GM23248 (cell line): ENCODE measurements at regions not wholly inside any gene's neighbourhood (a gene's known extent, or its start where the extent isn't known, plus 50 kb on each side); places are given as distances from the start of the nearest gene placed in this dataset.

ENCODE experiments used
- DNase-seq: peaks from one replicate; pipeline ENCODE4 v3.0.0-alpha.2; 2015
- H2AFZ ChIP-seq: fragments of 200-600 bp; sonication (generic); 2 replicates; pipeline ENCODE4 v1.6.1; 2016; ENCODE audit warnings: antibody characterized with exemption
- H3F3A ChIP-seq: fragments of 200-600 bp; sonication (generic); 2 replicates; pipeline ENCODE4 v1.6.1; 2016; ENCODE audit warnings: mild to moderate bottlenecking, antibody characterized with exemption, mixed run types; ENCODE audit not compliant: insufficient read depth
- H3K27ac ChIP-seq: fragments of 200-600 bp; sonication (generic); 2 replicates; pipeline ENCODE4 v1.5.1; 2016; ENCODE audit warnings: mild to moderate bottlenecking
- H3K27me3 ChIP-seq: fragments of 200-600 bp; sonication (generic); replicated peaks from 2 replicates; pipeline ENCODE4 v1.6.1; 2016; ENCODE audit warnings: mild to moderate bottlenecking; ENCODE audit not compliant: insufficient read depth
- H3K36me3 ChIP-seq: fragments of 200-600 bp; sonication (generic); 2 replicates; pipeline ENCODE4 v1.6.1; 2016; ENCODE audit warnings: low read depth, mild to moderate bottlenecking
- H3K4me1 ChIP-seq: fragments of 200-600 bp; sonication (generic); 2 replicates; pipeline ENCODE4 v1.6.1; 2016; ENCODE audit warnings: mild to moderate bottlenecking; ENCODE audit not compliant: insufficient read depth
- H3K4me2 ChIP-seq: fragments of 200-600 bp; sonication (generic); one replicate; pipeline ENCODE4 v1.6.1; 2016; ENCODE audit warnings: mild to moderate bottlenecking; ENCODE audit not compliant: unreplicated experiment
- H3K4me3 ChIP-seq: fragments of 200-600 bp; sonication (generic); 2 replicates; pipeline ENCODE4 v1.5.1; 2016; ENCODE audit warnings: mild to moderate bottlenecking
- H3K79me2 ChIP-seq: fragments of 200-600 bp; sonication (generic); 2 replicates; pipeline ENCODE4 v1.6.1; 2016; ENCODE audit warnings: mild to moderate bottlenecking; ENCODE audit not compliant: insufficient read depth
- H3K9ac ChIP-seq: fragments of 200-600 bp; sonication (generic); 2 replicates; pipeline ENCODE4 v1.6.1; 2016; ENCODE audit warnings: mild to moderate bottlenecking
- H3K9me2 ChIP-seq: fragments of 200-600 bp; sonication (generic); 2 replicates; pipeline ENCODE4 v1.6.1; 2016; ENCODE audit warnings: mixed run types, mild to moderate bottlenecking, moderate library complexity; ENCODE audit not compliant: insufficient read depth
- H3K9me3 ChIP-seq: fragments of 200-600 bp; sonication (generic); one replicate; pipeline ENCODE4 v1.6.1; 2017; ENCODE audit warnings: low read depth
- H4K20me1 ChIP-seq: fragments of 200-600 bp; sonication (generic); 2 replicates; pipeline ENCODE4 v1.6.0; 2016; ENCODE audit not compliant: insufficient read depth
- EZH2 ChIP-seq: fragments of 200-600 bp; sonication (generic); IDR thresholded peaks from 2 replicates; pipeline ENCODE4 v1.6.1; 2018; ENCODE audit warnings: antibody characterized with exemption, mild to moderate bottlenecking; ENCODE audit not compliant: insufficient read depth, poor library complexity, severe bottlenecking
- EZH2phosphoT487 ChIP-seq: fragments of 200-600 bp; sonication (generic); IDR thresholded peaks from 2 replicates; pipeline ENCODE4 v1.6.1; 2018; ENCODE audit warnings: antibody characterized with exemption, moderate library complexity, mild to moderate bottlenecking, low read depth; ENCODE audit not compliant: insufficient read depth
- WGBS, 2 experiments: methylation state at CpG; one replicate each; pipeline ENCODE4 v1.1.6; 2015 to 2017; ENCODE audit warnings: low lambda C conversion rate in 2 of 2, low coverage in 1 of 2; ENCODE audit errors: missing lambda C conversion rate in 2 of 2; 5-methylcytosine and 5-hydroxymethylcytosine counted together
- in situ Hi-C: fragments of 300-500 bp; cut with MboI; formaldehyde crosslinking; loops from 2 replicates; pipeline ENCODE4 v1.15.0; 2020

GRCh38 chr4:62487016-62487415 lies 1286.9 kb downstream of the ADGRL3 start:
- Histone ChIP-seq H4K20me1 (no peaks in the 10 kb centered on the region), H3K4me2 (no peak overlapping the region), H3F3A (no peaks in the 10 kb centered on the region), H3K9me3 (no peaks in the 10 kb centered on the region), H3K79me2 (no peaks in the 10 kb centered on the region), H3K4me3 (no peak overlapping the region), H3K4me1 (no peaks in the 10 kb centered on the region), H3K27ac (no peak overlapping the region), H3K9ac (no peak overlapping the region), H3K9me2 (no peaks in the 10 kb centered on the region), H3K27me3 (no peaks in the 10 kb centered on the region), H2AFZ (no peak overlapping the region), H3K36me3 (no peaks in the 10 kb centered on the region)
- no peak for DNase-seq
- in situ Hi-C loops: no loop called here
- TF ChIP-seq EZH2: no peak
- TF ChIP-seq EZH2phosphoT487: no peak
- WGBS, 2 experiments: 8 to 25% methylated on average over 1 of the region's 1 CpG

- no peak overlapping the region for H2AFZ ChIP-seq
- TF ChIP-seq EZH2 (no peak), EZH2phosphoT487 (no peak)
- in situ Hi-C loops: no loop called here
- no peaks in the 10 kb centered on the region for H3K4me1 ChIP-seq
- no peaks in the 10 kb centered on the region for H3K9me2 ChIP-seq
- H3K79me2 ChIP-seq: no peaks in the 10 kb centered on the region
- no peaks in the 10 kb centered on the region for H3K27me3 ChIP-seq
- H3K27ac ChIP-seq: no peak overlapping the region
- 41 to 46% methylated on average over 3 of the region's 3 CpGs for WGBS, 2 experiments
- H4K20me1 ChIP-seq: no peaks in the 10 kb centered on the region
- no peak for DNase-seq
- no peak overlapping the region for H3K4me2 ChIP-seq
- no peaks in the 10 kb centered on the region for H3K9me3 ChIP-seq
- no peak overlapping the region for H3K9ac ChIP-seq
- H3K4me3 ChIP-seq: no peak overlapping the region
- H3F3A ChIP-seq: no peaks in the 10 kb centered on the region
- no peaks in the 10 kb centered on the region for H3K36me3 ChIP-seq
Observed at GRCh38 chr4:62484357-62484756, 1284.2 kb downstream of the ADGRL3 start.

- in situ Hi-C loops: no loop called here
- no peak overlapping the region for H2AFZ ChIP-seq
- H4K20me1 ChIP-seq: no peaks in the 10 kb centered on the region
- no peak for TF ChIP-seq EZH2
- no peak for TF ChIP-seq EZH2phosphoT487
- H3K9me3 ChIP-seq: no peaks in the 10 kb centered on the region
- H3K27ac ChIP-seq: no peak overlapping the region
- H3K9me2 ChIP-seq: no peaks in the 10 kb centered on the region
- WGBS, 2 experiments: 4 to 8% methylated on average over 3 of the region's 3 CpGs
- H3K4me3 ChIP-seq: no peak overlapping the region
- no peaks in the 10 kb centered on the region for H3K27me3 ChIP-seq
- no peaks in the 10 kb centered on the region for H3K79me2 ChIP-seq
- H3K4me1 ChIP-seq: no peaks in the 10 kb centered on the region
- H3K36me3 ChIP-seq: no peaks in the 10 kb centered on the region
- no peak for DNase-seq
- H3K4me2 ChIP-seq: no peak overlapping the region
- no peak overlapping the region for H3K9ac ChIP-seq
- no peaks in the 10 kb centered on the region for H3F3A ChIP-seq
Observed at GRCh38 chr4:62482355-62482754, 1282.2 kb downstream of the ADGRL3 start.

- H3K4me3 ChIP-seq: no peak overlapping the region
- H3K27ac ChIP-seq: no peak overlapping the region
- no peaks in the 10 kb centered on the region for H4K20me1 ChIP-seq
- no peak overlapping the region for H2AFZ ChIP-seq
- DNase-seq: no peak
- in situ Hi-C loops: no loop called here
- 15 to 18% methylated on average over 2 of the region's 2 CpGs for WGBS, 2 experiments
- H3K4me2 ChIP-seq: no peak overlapping the region
- no peaks in the 10 kb centered on the region for H3K27me3 ChIP-seq
- no peaks in the 10 kb centered on the region for H3K36me3 ChIP-seq
- H3K79me2 ChIP-seq: no peaks in the 10 kb centered on the region
- no peaks in the 10 kb centered on the region for H3F3A ChIP-seq
- TF ChIP-seq EZH2 (no peak), EZH2phosphoT487 (no peak)
- no peaks in the 10 kb centered on the region for H3K4me1 ChIP-seq
- no peaks in the 10 kb centered on the region for H3K9me3 ChIP-seq
- H3K9ac ChIP-seq: no peak overlapping the region
- H3K9me2 ChIP-seq: no peaks in the 10 kb centered on the region
Observed at GRCh38 chr4:62475596-62475995, 1275.5 kb downstream of the ADGRL3 start.

- in situ Hi-C loops: no loop called here
- Histone ChIP-seq H3K27ac (no peak overlapping the region), H3K36me3 (no peaks in the 10 kb centered on the region), H4K20me1 (no peaks in the 10 kb centered on the region), H3K4me2 (no peak overlapping the region), H3K9me3 (no peaks in the 10 kb centered on the region), H3K27me3 (no peaks in the 10 kb centered on the region), H3K79me2 (no peaks in the 10 kb centered on the region), H3K4me1 (no peaks in the 10 kb centered on the region), H3K9ac (no peak overlapping the region), H3K9me2 (no peaks in the 10 kb centered on the region), H3K4me3 (no peak overlapping the region), H3F3A (no peaks in the 10 kb centered on the region), H2AFZ (no peak overlapping the region)
- TF ChIP-seq EZH2: no peak
- TF ChIP-seq EZH2phosphoT487: no peak
- no peak for DNase-seq
- WGBS, 2 experiments: 40 to 48% methylated on average over 3 of the region's 3 CpGs
Observed at GRCh38 chr4:62474802-62475201, 1274.7 kb downstream of the ADGRL3 start.
